Calu3 (cell line): ENCODE measurements at regions not wholly inside any gene's neighbourhood (a gene's known extent, or its start where the extent isn't known, plus 50 kb on each side); places are given as distances from the start of the nearest gene placed in this dataset.

Source experiments
- BruUV-seq: library from RNA; stranded (reverse); fragments of 400-500 nt; replicated peaks from 2 replicates; lab custom pipeline; 2021; lab: Mats Ljungman, UMichigan
- CTCF ChIA-PET: fragments of 300-600 bp; sonication (Branson Sonifier 250); formaldehyde crosslinking; loops from one replicate; lab custom pipeline; 2022; ENCODE audit warnings: antibody characterized with exemption; lab: Charles Lee
- DNase-seq: peaks from one replicate; pipeline ENCODE4 v3.0.0; 2022
- H3K27ac Mint-ChIP-seq: one replicate; pipeline ENCODE4 v1.8.0; 2022; ENCODE audit warnings: mixed read lengths; ENCODE audit not compliant: unreplicated experiment
- H3K27me3 Mint-ChIP-seq: one replicate; pipeline ENCODE4 v1.8.0; 2022; ENCODE audit warnings: mixed read lengths; ENCODE audit not compliant: unreplicated experiment
- H3K36me3 Mint-ChIP-seq: one replicate; pipeline ENCODE4 v1.8.0; 2022; ENCODE audit warnings: mild to moderate bottlenecking, moderate library complexity, mixed read lengths; ENCODE audit not compliant: insufficient read depth, unreplicated experiment
- H3K4me1 Mint-ChIP-seq: one replicate; pipeline ENCODE4 v1.8.0; 2022; ENCODE audit warnings: mild to moderate bottlenecking, low read depth, mixed read lengths; ENCODE audit not compliant: unreplicated experiment
- H3K4me3 Mint-ChIP-seq: one replicate; pipeline ENCODE4 v1.8.0; 2022; ENCODE audit warnings: mild to moderate bottlenecking, low read depth, moderate library complexity, mixed read lengths; ENCODE audit not compliant: unreplicated experiment
- H3K9me3 Mint-ChIP-seq: one replicate; pipeline ENCODE4 v1.8.0; 2022; ENCODE audit warnings: low read depth, mixed read lengths; ENCODE audit not compliant: unreplicated experiment
- intact Hi-C: fragments of 100-400 bp; cut with micrococcal nuclease; formaldehyde crosslinking; loops from one replicate; pipeline ENCODE4 v1.10.0; 2022; ENCODE audit not compliant: unreplicated experiment
- TF ChIP-seq, protein P1 (sequence below): fragments of 200-600 bp; IDR thresholded peaks from one replicate; pipeline ENCODE4 v1.8.0; 2022; ENCODE audit warnings: antibody characterized with exemption; ENCODE audit not compliant: unreplicated experiment

DNA sequence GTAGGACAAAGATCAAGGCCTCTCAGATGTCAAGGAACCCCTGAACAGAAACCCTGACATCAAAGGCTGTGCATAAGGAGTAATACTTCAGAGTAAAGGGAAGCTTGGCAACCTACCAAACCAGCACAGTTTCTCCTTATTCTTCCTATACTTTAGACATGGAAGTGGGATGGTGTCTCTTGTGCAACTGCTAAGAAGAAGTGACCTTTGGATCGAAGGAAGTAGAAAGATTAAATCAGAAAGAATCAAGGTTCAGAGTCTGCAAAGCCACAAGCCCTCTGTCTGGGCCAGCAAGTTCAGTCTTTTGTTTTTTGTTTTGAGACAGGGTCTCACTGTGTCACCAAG, 66.2 kb upstream of the SLC39A10 start:
- TF ChIP-seq, protein P1, sequence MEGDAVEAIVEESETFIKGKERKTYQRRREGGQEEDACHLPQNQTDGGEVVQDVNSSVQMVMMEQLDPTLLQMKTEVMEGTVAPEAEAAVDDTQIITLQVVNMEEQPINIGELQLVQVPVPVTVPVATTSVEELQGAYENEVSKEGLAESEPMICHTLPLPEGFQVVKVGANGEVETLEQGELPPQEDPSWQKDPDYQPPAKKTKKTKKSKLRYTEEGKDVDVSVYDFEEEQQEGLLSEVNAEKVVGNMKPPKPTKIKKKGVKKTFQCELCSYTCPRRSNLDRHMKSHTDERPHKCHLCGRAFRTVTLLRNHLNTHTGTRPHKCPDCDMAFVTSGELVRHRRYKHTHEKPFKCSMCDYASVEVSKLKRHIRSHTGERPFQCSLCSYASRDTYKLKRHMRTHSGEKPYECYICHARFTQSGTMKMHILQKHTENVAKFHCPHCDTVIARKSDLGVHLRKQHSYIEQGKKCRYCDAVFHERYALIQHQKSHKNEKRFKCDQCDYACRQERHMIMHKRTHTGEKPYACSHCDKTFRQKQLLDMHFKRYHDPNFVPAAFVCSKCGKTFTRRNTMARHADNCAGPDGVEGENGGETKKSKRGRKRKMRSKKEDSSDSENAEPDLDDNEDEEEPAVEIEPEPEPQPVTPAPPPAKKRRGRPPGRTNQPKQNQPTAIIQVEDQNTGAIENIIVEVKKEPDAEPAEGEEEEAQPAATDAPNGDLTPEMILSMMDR, result no peak
- H3K4me3 Mint-ChIP-seq, result no peak overlapping the region
- intact Hi-C loops, result loop anchor here (5.0 kb wide), 1 partner anchor 66 kb away; the partner anchor contains the start of gene SLC39A10
- H3K9me3 Mint-ChIP-seq, result peaks cover 2% of the 10 kb centered on the region
- peaks cover 27% of the 10 kb centered on the region for H3K4me1 Mint-ChIP-seq
- BruUV-seq, result no TSS peak
- no peaks in the 10 kb centered on the region for H3K27me3 Mint-ChIP-seq
- CTCF ChIA-PET, result interaction anchor here (0.6 kb wide), 1 partner anchor 367 kb away, joined by 8 read pairs; no protein-coding TSS in a partner anchor
- no peak overlapping the region for H3K27ac Mint-ChIP-seq
- no peaks in the 10 kb centered on the region for H3K36me3 Mint-ChIP-seq
- peak; percentile 27 for DNase-seq

DNA sequence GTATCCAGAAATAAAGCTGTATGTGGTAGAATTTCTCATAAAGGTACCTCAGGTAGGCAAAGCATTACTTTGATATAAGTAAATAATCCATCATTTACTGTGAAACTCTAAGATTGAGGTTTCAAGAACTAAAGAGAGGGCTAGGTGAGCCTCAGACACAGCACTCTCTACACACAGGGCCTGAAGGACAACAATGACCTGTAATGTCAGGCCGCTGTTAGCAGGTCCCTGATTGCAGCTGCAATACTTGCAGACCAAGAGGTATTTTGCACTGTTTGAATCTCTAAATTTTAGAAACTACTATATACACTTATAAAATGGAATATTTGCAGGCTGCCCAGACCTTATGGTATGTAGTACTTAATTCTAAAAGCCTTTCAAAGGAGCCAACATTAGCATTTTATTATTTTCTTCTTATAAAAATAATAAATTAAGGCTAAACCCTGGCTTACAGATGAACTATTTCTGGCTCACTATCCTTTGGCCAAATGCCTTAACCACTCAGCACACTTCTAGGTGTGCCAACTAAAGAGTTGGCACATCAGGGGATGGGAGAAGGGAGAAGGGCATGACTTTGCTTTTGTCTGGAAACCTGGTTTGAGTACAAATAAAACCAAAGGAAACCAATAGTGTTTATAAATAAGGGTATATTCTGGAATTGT, 66.7 kb upstream of the SLC39A10 start:
- no TSS peak for BruUV-seq
- intact Hi-C loops, result loop anchor here (5.0 kb wide), 1 partner anchor 67 kb away; the partner anchor contains the start of gene SLC39A10
- H3K27ac Mint-ChIP-seq, result peak overlapping the region; percentile 30
- H3K36me3 Mint-ChIP-seq, result no peaks in the 10 kb centered on the region
- TF ChIP-seq, protein P1, result no peak
- peaks cover 22% of the 10 kb centered on the region for H3K4me1 Mint-ChIP-seq
- no peaks in the 10 kb centered on the region for H3K9me3 Mint-ChIP-seq
- H3K27me3 Mint-ChIP-seq, result no peaks in the 10 kb centered on the region
- CTCF ChIA-PET, result no interaction called here
- no peak for DNase-seq
- H3K4me3 Mint-ChIP-seq, result no peak overlapping the region

DNA sequence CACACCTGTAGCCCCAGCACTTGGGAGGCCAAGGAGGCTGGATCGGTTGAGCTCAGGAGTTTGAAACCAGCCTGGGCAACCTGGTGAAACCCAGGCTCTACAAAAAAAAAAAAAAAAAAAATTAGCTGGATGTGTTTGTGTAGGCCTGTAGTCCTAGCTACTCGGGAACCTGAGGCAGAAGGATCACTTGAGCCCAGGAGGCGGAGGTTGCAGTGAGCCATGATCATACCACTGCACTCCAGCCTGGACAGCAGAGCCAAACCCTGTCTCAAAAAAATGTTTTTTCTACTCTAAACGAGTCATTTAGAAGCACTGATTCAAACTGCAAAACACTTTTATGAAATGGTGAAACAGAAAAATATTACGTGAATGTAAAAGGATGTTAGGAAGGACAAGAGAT, 69.1 kb upstream of the SLC39A10 start:
- intact Hi-C loops, result no loop called here
- H3K27me3 Mint-ChIP-seq, result no peaks in the 10 kb centered on the region
- CTCF ChIA-PET, result no interaction called here

DNA sequence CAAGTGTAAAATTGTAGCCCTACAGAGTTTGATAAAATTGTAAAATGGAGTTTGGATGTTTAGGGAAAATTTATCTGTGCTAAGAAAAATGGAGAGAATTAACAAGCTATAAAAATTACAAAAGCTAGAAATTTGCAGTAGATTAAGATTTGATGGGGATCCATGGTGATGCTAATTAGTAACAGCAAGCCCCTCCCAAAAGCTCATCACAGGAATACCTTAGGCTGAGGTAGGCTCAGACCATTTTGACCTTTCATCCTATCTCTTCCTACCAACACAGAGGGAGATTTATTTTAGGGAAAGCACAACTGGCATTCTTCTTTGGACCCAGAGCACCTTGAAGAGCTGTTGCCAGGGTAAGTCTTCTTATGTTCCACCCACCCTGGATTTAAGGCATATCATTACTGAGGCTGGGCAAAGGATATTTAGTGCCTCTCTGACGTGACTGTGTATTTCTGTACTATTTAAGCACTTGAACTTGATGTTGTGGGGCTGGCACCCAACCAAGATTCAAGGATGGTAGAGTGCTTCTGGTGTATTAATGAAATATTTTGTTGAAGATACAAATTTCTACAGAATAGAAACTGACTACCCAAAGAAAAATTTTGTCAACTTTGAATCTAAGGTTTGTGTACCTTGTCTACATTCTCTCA, 70.8 kb upstream of the SLC39A10 start:
- BruUV-seq, result no TSS peak
- intact Hi-C loops, result no loop called here
- no peaks in the 10 kb centered on the region for H3K36me3 Mint-ChIP-seq
- no peak for DNase-seq
- no peak overlapping the region for H3K4me3 Mint-ChIP-seq
- peaks cover 16% of the 10 kb centered on the region for H3K4me1 Mint-ChIP-seq
- H3K27ac Mint-ChIP-seq, result no peak overlapping the region
- no peaks in the 10 kb centered on the region for H3K9me3 Mint-ChIP-seq
- no peaks in the 10 kb centered on the region for H3K27me3 Mint-ChIP-seq
- TF ChIP-seq, protein P1, result no peak
- CTCF ChIA-PET, result no interaction called here

More for the DNA sequence above, 69.1 kb upstream of the SLC39A10 start:
- Mint-ChIP-seq H3K27ac (no peak overlapping the region), H3K4me3 (no peak overlapping the region), H3K9me3 (no peaks in the 10 kb centered on the region), H3K36me3 (no peaks in the 10 kb centered on the region), H3K4me1 (peaks cover 16% of the 10 kb centered on the region)
- TF ChIP-seq, protein P1, result no peak
- no peak for DNase-seq
- BruUV-seq, result no TSS peak
